PC-9 (cell line): ENCODE measurements at regions not wholly inside any gene's neighbourhood (a gene's known extent, or its start where the extent isn't known, plus 50 kb on each side); places are given as distances from the start of the nearest gene placed in this dataset.

Experiments
- CTCF ChIP-seq: fragments of 200-600 bp; sonication (generic); conservative IDR thresholded peaks from 2 replicates; pipeline ENCODE4 v1.6.1; 2017; ENCODE audit warnings: mixed run types, antibody characterized with exemption, mild to moderate bottlenecking, moderate library complexity
- EZH2 ChIP-seq: fragments of 200-600 bp; sonication (generic); IDR thresholded peaks from 2 replicates; pipeline ENCODE4 v1.8.0; 2017; ENCODE audit warnings: antibody characterized with exemption, low read depth

DNA sequence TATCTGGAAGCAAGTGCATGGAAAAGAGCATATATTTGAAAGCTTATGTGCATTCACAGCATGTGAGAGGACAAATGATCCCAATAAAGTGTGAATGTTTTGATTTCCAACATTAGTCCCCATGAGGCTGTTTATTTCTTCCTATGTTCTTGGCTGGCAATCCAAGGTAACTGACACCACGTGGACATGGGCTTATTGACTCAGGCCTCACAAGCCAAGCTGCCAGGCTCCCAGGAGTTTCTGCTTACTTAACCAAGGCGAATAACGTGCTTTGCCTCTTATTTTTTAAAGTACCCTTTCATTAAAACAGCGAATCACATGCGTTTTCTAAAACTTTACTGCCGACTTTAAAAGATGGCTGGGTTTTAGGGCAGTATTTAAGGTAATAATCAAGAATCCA, 441.7 kb downstream of the FUT8 start:
- no peak for TF ChIP-seq CTCF
- TF ChIP-seq EZH2, result no peak
